LHCN-M2 (cell line): ENCODE measurements at regions not wholly inside any gene's neighbourhood (a gene's known extent, or its start where the extent isn't known, plus 50 kb on each side); places are given as distances from the start of the nearest gene placed in this dataset.

Experiments used
- DNase-seq: peaks from one replicate; pipeline ENCODE4 v3.0.0-alpha.2; 2012; ENCODE audit warnings: low read depth

DNA sequence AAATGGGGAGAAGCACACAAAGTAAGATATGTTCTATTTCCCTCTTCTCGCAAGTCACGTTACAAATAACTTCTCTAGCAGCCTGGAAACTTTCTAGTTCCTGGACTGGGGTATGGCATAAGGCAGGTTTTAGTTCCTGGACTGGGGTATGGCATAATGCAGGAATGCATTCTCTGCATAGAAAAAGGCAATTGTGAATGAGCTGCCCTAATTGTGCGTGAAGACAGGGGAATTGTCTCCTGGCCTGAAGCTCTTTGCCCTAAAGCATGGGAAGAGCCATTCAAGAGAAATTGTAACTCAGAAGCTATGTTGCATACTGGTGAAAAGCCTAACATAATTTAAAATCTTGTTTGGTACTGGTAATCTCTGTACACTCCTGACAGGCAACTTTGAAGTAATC is 54.3 kb upstream of the CBLB start:
- no peak for DNase-seq

- no peak for DNase-seq
Measured at GRCh38 chr3:105927741-105928140, 58.9 kb upstream of the CBLB start.

GRCh38 chr3:105930733-105931132 is 61.9 kb upstream of the CBLB start:
- no peak for DNase-seq

DNA sequence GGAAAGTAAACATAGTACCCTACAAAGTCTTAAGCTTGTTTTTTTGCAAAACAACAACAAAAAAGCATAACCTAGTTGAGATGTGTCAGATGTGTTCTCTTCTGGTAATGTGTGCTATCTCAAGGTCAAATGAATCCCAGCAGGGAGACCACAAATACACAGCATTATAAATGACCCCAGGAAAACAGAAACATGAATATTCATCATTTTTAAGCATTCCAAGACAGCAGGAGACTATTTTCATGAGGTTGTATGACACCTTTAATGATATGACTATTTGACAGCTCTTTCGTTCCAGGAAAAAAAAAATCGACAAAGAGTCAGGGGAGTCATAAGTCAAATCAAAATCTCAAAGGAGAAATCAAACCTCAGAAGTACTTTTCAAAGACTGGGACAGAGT is 62.7 kb upstream of the CBLB start:
- DNase-seq = no peak

DNA sequence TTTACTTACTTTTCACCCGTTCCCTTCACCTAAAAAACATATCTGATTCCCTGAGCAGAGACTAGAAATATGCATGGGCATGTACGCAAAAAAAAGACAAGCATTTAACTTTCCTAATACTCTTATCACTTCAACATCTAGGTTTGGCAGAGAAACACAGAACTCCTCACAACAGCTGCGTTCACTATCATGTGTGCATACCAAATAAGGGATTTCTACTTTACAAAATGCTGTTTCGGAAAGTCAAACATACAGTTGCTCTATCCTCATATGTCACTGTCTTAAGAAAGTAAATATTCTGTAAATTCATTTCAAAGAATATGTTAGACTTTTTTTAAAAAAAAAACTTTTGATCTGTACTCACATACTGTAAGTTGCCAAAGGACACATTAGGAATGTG is 65.1 kb upstream of the CBLB start:
- peak; percentile 47 for DNase-seq

DNA sequence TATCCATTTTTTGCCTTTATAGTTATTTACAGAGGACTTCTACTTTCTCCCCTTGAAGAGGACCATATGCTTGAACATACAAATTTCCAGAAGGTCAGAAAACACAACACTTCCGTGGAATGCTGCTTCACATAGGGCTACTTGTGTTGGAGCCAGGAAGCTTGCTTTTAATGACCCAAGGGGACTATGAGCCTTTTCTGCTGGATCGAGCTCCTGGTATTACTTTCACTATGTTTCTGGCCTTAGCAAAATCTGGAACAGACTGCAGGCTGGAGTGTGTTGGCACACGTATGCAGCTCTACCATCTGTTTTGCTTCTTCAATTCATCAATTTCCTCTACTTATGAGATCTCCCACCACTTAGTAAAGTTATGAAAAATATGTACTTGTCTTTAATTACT is 69.3 kb upstream of the CBLB start:
- DNase-seq = peak; percentile 67

GRCh38 chr3:105938806-105939205 is 70.0 kb upstream of the CBLB start:
- no peak for DNase-seq

GRCh38 chr3:105944276-105944675 is 75.5 kb upstream of the CBLB start:
- DNase-seq = peak; percentile 42

DNA sequence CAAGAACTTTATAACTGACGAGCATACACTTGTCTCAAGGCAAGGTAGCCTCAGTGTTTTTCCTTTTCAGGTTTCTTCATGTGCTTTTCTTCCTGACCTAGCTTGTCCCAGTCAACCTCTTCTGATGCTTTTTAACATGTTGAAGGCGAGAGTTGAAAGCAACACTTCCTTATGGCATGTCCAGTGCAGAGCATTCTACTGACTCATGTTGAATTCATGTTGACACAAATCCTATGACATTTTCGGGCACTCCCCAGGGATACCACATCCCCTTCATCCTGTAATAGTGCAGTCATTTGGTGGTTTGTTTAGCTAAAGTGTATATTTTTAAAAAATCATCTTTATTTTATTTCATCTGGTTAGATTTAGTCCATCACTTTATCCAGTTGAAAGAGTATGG is 75.9 kb upstream of the CBLB start:
- DNase-seq = peak; percentile 87

DNA sequence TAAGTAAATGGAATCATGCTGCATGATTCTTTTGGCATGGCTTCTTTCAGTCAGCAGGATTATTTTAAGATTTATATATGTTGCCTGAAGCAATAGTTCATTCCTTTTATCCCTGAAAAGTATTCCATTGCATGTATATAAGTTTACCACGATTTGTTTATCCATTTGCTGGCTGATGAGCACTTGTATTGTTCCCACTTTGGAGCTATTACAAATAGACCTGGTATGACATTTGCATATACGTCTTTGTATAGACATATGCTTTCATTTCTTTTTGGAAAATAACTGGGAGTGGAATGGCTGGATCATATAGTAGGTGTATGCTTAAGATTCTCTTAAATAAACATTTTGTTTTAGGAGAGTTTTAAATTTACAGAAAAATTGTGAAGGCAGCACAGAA is 79.3 kb upstream of the CBLB start:
- no peak for DNase-seq

GRCh38 chr3:105950881-105951600 is 82.2 kb upstream of the CBLB start:
- no peak for DNase-seq

- DNase-seq = peak; percentile 72
Measured at GRCh38 chr3:105953831-105954230, 85.0 kb upstream of the CBLB start.

- no peak for DNase-seq
Measured at GRCh38 chr3:105956306-105956705, 87.5 kb upstream of the CBLB start.

GRCh38 chr3:105957722-105958121 is 88.9 kb upstream of the CBLB start:
- peak; percentile 73 for DNase-seq

DNA sequence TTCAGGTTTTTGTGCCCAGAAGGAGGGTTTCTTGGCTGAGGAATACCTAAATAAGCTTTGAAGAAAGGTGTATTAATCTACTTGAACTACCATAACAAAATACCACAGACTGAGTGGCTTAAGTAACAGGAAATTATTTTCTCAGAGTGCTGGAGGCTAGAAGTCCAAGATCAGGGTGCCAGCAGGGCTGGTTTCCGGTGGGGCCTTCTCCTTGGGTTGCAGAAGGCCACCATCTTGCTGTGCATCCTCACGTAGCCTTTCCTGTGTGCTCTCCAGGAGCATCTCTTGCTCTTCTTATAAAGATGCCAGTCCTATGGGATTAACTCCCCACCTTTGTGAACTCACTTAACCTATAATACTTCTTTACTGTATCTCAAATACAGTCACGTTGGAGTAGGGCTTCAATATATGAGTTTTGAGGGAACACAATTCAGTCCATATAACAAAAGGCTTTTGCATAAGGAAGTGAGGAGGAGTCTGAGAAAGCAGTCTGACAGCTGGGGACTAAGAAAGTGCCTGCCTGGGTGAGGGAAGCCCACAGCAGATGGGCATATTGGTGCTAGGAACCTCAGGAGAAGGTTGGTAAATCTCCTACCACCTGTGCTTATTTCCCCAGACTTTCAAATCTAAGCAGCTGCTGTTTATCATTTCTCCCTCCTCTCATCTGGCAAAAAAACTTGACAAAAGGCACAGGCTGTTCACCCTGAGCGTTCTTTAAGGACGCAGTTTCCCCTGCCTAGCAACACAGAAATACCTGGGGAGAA is 89.6 kb upstream of the CBLB start:
- peak; percentile 81 for DNase-seq

- no peak for DNase-seq
Measured at GRCh38 chr3:105959851-105960250, 91.0 kb upstream of the CBLB start.

- no peak for DNase-seq
Measured at GRCh38 chr3:105960381-105960780, 91.6 kb upstream of the CBLB start.

DNA sequence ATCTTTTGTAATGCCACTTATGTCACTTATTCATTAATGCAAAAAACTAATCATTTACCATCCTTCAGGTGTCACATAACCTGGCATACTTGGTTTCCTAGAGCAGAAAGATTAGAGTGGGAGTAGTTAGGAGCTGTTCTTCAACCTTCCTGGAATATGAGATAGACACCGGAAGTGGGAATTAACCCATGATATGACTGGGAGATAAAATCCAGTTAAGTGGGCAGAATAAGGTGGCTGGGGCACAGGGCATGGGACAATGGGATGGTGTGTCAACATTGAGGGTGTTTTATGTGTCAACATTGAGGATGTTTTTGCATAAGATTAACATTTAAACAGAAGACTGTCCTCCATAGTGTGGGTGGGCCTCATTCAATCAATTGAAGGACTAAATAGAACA is 94.3 kb upstream of the CBLB start:
- DNase-seq = no peak

DNA sequence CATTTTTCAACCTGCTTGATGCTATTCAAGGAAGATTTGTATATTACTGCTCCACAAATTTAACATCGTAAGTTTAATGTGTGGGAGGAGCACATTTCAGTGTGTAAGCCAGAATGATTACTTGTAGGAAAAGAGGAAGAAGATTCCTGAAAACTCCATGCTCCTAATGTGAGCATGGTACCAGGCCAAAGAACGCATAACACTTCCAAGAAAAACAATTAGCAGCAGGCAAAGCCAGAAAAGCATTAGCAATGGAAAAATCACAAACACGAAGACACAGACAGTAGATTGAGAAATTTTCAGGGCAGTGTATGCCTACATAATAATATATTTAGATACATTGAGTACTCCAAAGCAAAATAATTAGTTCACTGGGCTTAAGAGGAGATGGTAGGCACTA is 96.6 kb upstream of the CBLB start:
- DNase-seq = peak; percentile 26

DNA sequence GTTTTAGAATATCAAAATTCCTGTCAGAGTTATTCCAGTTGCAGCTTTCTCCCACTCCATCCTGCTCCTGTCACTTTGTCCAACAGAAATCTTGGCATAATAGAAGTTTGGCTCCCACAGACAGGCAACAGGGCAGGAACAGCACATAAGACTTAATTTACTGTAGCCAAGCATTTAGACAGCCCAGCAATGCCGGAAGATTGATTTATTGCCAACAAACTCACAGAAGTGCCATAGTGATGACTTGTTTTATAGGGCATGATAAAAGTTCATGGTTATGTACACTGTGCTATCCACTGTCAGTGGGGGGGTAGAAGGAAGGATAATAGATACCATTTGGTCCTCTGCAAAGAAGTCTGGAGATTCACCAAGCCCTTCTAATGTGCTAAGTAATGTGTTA is 98.3 kb upstream of the CBLB start:
- DNase-seq = peak; percentile 43

GRCh38 chr3:105970283-105970682 is 101.5 kb upstream of the CBLB start:
- no peak for DNase-seq

GRCh38 chr3:105972069-105972468 is 103.3 kb upstream of the CBLB start:
- no peak for DNase-seq

- no peak for DNase-seq
Measured at GRCh38 chr3:105974381-105974780, 105.6 kb upstream of the CBLB start.
